ENCODE measurements at regions not wholly inside any gene's neighbourhood (a gene's known extent, or its start where the extent isn't known, plus 50 kb on each side); places are given as distances from the start of the nearest gene placed in this dataset.

DNA sequence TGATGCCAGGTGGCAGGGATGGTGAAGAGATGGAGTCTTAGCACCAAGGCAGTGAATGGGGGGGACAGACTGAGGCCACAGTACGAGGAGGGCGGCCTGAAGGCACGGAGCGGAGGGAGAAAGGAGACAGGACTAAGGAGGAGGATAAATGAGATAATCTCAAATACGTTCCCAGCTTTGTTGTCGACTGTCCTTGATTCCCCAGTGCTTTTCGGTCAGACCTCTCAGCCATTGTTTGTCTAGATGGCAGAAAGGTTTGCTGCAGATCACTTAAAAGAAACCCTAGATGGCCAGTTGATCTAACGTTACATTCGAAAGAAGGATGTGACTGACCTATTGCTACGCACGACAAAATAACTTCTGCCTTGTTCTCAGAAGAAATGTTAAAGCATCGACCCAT, 479.0 kb downstream of the GATA3 start:
- no peaks in the 10 kb centered on the region for H3K4me1 ChIP-seq
- H3K36me3 ChIP-seq: no peaks in the 10 kb centered on the region
- no peak for TF ChIP-seq POLR2A (IDR thresholded peaks at IDR 0.05)
- TF ChIP-seq, protein P1, sequence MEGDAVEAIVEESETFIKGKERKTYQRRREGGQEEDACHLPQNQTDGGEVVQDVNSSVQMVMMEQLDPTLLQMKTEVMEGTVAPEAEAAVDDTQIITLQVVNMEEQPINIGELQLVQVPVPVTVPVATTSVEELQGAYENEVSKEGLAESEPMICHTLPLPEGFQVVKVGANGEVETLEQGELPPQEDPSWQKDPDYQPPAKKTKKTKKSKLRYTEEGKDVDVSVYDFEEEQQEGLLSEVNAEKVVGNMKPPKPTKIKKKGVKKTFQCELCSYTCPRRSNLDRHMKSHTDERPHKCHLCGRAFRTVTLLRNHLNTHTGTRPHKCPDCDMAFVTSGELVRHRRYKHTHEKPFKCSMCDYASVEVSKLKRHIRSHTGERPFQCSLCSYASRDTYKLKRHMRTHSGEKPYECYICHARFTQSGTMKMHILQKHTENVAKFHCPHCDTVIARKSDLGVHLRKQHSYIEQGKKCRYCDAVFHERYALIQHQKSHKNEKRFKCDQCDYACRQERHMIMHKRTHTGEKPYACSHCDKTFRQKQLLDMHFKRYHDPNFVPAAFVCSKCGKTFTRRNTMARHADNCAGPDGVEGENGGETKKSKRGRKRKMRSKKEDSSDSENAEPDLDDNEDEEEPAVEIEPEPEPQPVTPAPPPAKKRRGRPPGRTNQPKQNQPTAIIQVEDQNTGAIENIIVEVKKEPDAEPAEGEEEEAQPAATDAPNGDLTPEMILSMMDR (IDR thresholded peaks at IDR 0.05): no peak
- H3K27me3 ChIP-seq: no peaks in the 10 kb centered on the region
- H3K27ac ChIP-seq: no peak overlapping the region
- H3K4me3 ChIP-seq (replicated peaks in 1 of 3): no peak overlapping the region
- no peaks in the 10 kb centered on the region for H3K9me3 ChIP-seq
- WGBS, 2 donors: 82 to 88% methylated on average over 12 of the region's 12 CpGs
- DNase-seq: no peak
- intact Hi-C loops (cut with DNase I): no loop called here

DNA sequence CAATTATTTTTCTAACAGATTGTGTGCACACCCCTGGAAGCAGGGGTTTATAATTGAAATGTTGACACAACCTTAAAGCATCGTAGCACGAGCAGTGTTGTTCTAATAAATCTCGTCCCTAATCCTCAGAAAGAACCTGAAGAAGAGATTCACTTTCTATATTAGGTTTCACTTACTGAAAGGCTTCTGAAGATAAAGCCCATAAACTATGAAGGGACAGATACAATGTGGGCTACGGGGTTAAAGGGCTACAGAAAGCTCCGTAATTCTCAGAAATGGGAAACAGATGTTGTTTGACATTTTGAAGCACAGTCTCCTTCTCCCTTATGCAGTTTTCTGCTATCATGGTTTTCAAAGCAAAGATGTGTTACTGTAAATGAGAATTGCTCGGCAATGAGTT, 479.6 kb downstream of the GATA3 start:
- H3K4me3 ChIP-seq (replicated peaks in 1 of 3): no peak overlapping the region
- H3K9me3 ChIP-seq: no peaks in the 10 kb centered on the region
- H3K27me3 ChIP-seq: no peaks in the 10 kb centered on the region
- no peak overlapping the region for H3K27ac ChIP-seq
- H3K36me3 ChIP-seq: no peaks in the 10 kb centered on the region
- 62 to 75% methylated on average over 6 of the region's 6 CpGs for whole genome bisulfite sequencing, 2 donors
- intact Hi-C loops (cut with DNase I): no loop called here
- TF ChIP-seq, protein P1 (IDR thresholded peaks at IDR 0.05): no peak
- no peak for TF ChIP-seq POLR2A (IDR thresholded peaks at IDR 0.05)
- H3K4me1 ChIP-seq: no peaks in the 10 kb centered on the region
- DNase-seq: no peak

DNA sequence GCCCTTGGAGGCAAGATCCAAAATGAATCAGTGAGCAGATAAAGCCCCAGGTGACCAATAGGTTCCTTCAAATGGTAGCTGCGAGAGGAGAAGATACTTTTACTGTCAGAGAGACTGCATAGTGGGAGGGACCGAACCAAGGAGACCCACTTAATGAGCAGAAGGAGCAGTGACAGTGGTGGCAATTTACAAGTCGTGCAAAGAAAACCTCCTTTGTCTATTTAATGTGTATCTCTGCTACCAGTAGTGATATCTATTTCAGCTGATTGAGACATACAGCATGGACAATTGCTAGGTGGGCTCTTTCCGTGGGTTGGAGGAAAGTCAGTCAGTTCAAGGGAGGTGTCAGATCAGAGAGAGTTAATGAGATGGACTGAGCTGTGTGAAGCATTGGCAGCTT, 480.4 kb downstream of the GATA3 start:
- Histone ChIP-seq H3K9me3 (no peaks in the 10 kb centered on the region), H3K4me1 (no peaks in the 10 kb centered on the region), H3K36me3 (no peaks in the 10 kb centered on the region), H3K4me3 (replicated peaks in 1 of 3) (no peak overlapping the region), H3K27me3 (no peaks in the 10 kb centered on the region), H3K27ac (no peak overlapping the region)
- DNase-seq: no peak
- 90% methylated on average over 4 of the region's 4 CpGs for WGBS, 2 donors
- intact Hi-C loops (cut with DNase I): no loop called here
- TF ChIP-seq, protein P1 (IDR thresholded peaks at IDR 0.05): no peak
- no peak for TF ChIP-seq POLR2A (IDR thresholded peaks at IDR 0.05)

DNA sequence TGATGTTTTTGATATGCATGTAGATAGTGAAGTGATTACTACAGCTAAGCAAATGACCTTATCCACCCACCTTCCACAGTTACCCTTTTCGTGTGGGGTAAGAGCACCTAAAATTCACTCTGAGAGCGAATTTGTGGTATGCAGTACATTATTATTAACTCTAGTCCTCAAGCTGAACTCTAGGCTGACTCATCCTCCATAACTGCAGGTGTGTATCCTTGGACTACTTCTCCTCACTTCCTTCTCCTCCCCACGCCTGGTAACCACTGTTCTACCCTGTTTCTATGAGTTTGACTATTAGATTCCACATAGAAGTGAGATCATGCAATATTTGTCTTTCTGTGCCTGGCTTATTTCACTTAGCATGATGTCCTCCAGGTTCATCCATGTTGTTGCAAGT, 484.6 kb downstream of the GATA3 start:
- WGBS, 2 donors: 69 to 93% methylated on average over 3 of the region's 3 CpGs
- H3K36me3 ChIP-seq: no peaks in the 10 kb centered on the region
- DNase-seq: no peak
- H3K9me3 ChIP-seq: no peaks in the 10 kb centered on the region
- no peaks in the 10 kb centered on the region for H3K27me3 ChIP-seq
- TF ChIP-seq POLR2A (IDR thresholded peaks at IDR 0.05): no peak
- TF ChIP-seq, protein P1 (IDR thresholded peaks at IDR 0.05): no peak
- intact Hi-C loops (cut with DNase I): no loop called here
- H3K4me1 ChIP-seq: peaks cover 10 to 12% of the 10 kb centered on the region in 2 donors
- H3K27ac ChIP-seq: no peak overlapping the region
- H3K4me3 ChIP-seq (replicated peaks in 1 of 3): no peak overlapping the region

DNA sequence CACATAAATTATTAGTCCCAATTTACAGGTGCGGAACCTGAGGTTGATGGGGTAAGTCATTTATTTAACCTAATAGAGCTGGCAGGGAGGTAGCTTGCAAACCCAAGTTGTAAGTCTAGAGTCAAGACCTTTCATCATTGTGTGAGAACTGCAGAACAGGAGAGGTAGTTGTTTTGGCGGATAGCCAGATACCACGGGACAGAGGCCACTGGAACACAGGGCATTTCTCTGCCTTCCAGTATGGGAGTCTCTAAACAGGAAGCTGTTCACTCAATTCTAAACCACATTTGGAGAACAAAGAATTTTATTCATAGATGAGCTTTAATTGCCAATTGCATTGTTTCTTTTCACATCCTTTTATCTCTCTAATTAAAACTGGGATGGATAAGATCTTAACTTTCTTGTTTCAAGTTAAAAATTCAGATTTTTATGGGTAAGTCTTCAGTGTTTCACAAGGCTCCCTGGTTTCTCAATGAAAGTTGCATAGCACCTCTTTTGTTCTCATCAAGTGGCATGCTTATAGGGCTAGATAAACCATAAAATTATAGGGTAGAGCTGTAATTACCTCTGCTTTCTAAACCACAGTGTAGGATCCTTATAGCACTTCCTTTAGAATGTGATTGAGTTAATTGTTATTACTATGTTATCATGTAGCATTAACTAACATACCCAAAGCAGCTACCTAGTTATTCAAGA, 489.0 kb downstream of the GATA3 start:
- Histone ChIP-seq H3K36me3 (no peaks in the 10 kb centered on the region), H3K4me1 (peaks cover 18 to 19% of the 10 kb centered on the region in 2 donors), H3K27ac (peak overlapping the region; percentile 22 to 74 (median 72)), H3K27me3 (no peaks in the 10 kb centered on the region), H3K9me3 (no peaks in the 10 kb centered on the region), H3K4me3 (replicated peaks in 1 of 3) (no peak overlapping the region)
- intact Hi-C loops (cut with DNase I): no loop called here
- peak; percentile 50 to 66 for DNase-seq
- 39 to 42% methylated on average over 3 of the region's 3 CpGs for WGBS, 2 donors
- no peak for TF ChIP-seq POLR2A (IDR thresholded peaks at IDR 0.05)
- TF ChIP-seq, protein P1 (IDR thresholded peaks at IDR 0.05): no peak

Measured in thyroid gland (tissue), 4 donors.